Neural progenitor cell (in vitro differentiated cells): ENCODE measurements at regions not wholly inside any gene's neighbourhood (a gene's known extent, or its start where the extent isn't known, plus 50 kb on each side); places are given as distances from the start of the nearest gene placed in this dataset.

ENCODE experiments used
- DNase-seq: peaks from one replicate; pipeline ENCODE4 v3.0.0-alpha.2; 2016; ENCODE audit warnings: low spot score
- H2AFZ ChIP-seq: fragments of 200-600 bp; sonication (generic); replicated peaks from 2 replicates; pipeline ENCODE4 v1.6.1; 2016; ENCODE audit warnings: antibody characterized with exemption
- H3F3A ChIP-seq: fragments of 200-600 bp; sonication (generic); 2 replicates; pipeline ENCODE4 v1.6.1; 2016; ENCODE audit warnings: antibody characterized with exemption, low read depth
- H3K27ac ChIP-seq: fragments of 200-600 bp; sonication (generic); 2 replicates; pipeline ENCODE4 v1.5.1; 2016; ENCODE audit warnings: mild to moderate bottlenecking
- H3K27me3 ChIP-seq: fragments of 200-600 bp; sonication (generic); 2 replicates; pipeline ENCODE4 v1.6.1; 2016; ENCODE audit warnings: mild to moderate bottlenecking, moderate library complexity
- H3K36me3 ChIP-seq: fragments of 200-600 bp; sonication (generic); 2 replicates; pipeline ENCODE4 v1.5.1; 2016
- H3K4me1 ChIP-seq: fragments of 200-600 bp; sonication (generic); 2 replicates; pipeline ENCODE4 v1.6.1; 2016; ENCODE audit warnings: mixed run types
- H3K4me2 ChIP-seq: fragments of 200-600 bp; sonication (generic); 2 replicates; pipeline ENCODE4 v1.6.1; 2016
- H3K4me3 ChIP-seq: fragments of 200-600 bp; sonication (generic); 2 replicates; pipeline ENCODE4 v1.5.1; 2016
- H3K79me2 ChIP-seq: fragments of 200-600 bp; sonication (generic); 2 replicates; pipeline ENCODE4 v1.6.1; 2016; ENCODE audit warnings: low read depth
- H3K9ac ChIP-seq: fragments of 200-600 bp; sonication (generic); 2 replicates; pipeline ENCODE4 v1.6.1; 2016
- H3K9me3 ChIP-seq: fragments of 200-600 bp; sonication (generic); 2 replicates; pipeline ENCODE4 v1.5.1; 2016; ENCODE audit warnings: low read depth
- H4K20me1 ChIP-seq: fragments of 200-600 bp; sonication (generic); 2 replicates; pipeline ENCODE4 v1.6.1; 2016; ENCODE audit warnings: low read depth
- H3K27ac Mint-ChIP-seq: 3 replicates; pipeline ENCODE4 v1.8.0; 2021; ENCODE audit warnings: mixed read lengths
- H3K27me3 Mint-ChIP-seq: 2 replicates; pipeline ENCODE4 v1.8.0; 2022; ENCODE audit warnings: low read depth, mild to moderate bottlenecking, inconsistent platforms, moderate library complexity, mixed read lengths; ENCODE audit not compliant: insufficient read depth
- H3K36me3 Mint-ChIP-seq: 3 replicates; pipeline ENCODE4 v1.8.0; 2021; ENCODE audit warnings: mixed read lengths
- H3K4me1 Mint-ChIP-seq: 3 replicates; pipeline ENCODE4 v1.8.0; 2021; ENCODE audit warnings: mixed read lengths
- H3K4me3 Mint-ChIP-seq: 3 replicates; pipeline ENCODE4 v1.8.0; 2021; ENCODE audit warnings: mild to moderate bottlenecking, moderate library complexity, mixed read lengths
- H3K9me3 Mint-ChIP-seq: 3 replicates; pipeline ENCODE4 v1.8.0; 2020; ENCODE audit warnings: mixed read lengths
- CTCF ChIP-seq: fragments of 200-600 bp; sonication (generic); IDR thresholded peaks from 2 replicates; pipeline ENCODE4 v1.5.1; 2017; ENCODE audit warnings: antibody characterized with exemption, mild to moderate bottlenecking
- EZH2 ChIP-seq: fragments of 200-600 bp; sonication (generic); IDR thresholded peaks from 2 replicates; pipeline ENCODE4 v1.6.1; 2017; ENCODE audit warnings: antibody characterized with exemption, mild to moderate bottlenecking, moderate library complexity
- EZH2phosphoT487 ChIP-seq: fragments of 200-600 bp; sonication (generic); IDR thresholded peaks from 2 replicates; pipeline ENCODE4 v1.6.1; 2017; ENCODE audit warnings: antibody characterized with exemption

- no peaks in the 10 kb centered on the region for H3K79me2 ChIP-seq
- H3K9ac ChIP-seq, result no peak overlapping the region
- H2AFZ ChIP-seq, result no peak overlapping the region
- Mint-ChIP-seq H3K4me3 (no peak overlapping the region), H3K9me3 (peaks cover 9% of the 10 kb centered on the region), H3K27ac (no peak overlapping the region), H3K27me3 (peaks cover 5% of the 10 kb centered on the region), H3K4me1 (no peaks in the 10 kb centered on the region), H3K36me3 (no peaks in the 10 kb centered on the region)
- no peaks in the 10 kb centered on the region for H3F3A ChIP-seq
- no peak for DNase-seq
- peaks cover 3% of the 10 kb centered on the region for H3K9me3 ChIP-seq
- no peaks in the 10 kb centered on the region for H3K27me3 ChIP-seq
- H3K4me3 ChIP-seq, result no peak overlapping the region
- H3K4me1 ChIP-seq, result peaks cover 6% of the 10 kb centered on the region
- no peaks in the 10 kb centered on the region for H3K36me3 ChIP-seq
- H3K27ac ChIP-seq, result no peak overlapping the region
- TF ChIP-seq CTCF (no peak), EZH2 (no peak), EZH2phosphoT487 (no peak)
- no peaks in the 10 kb centered on the region for H4K20me1 ChIP-seq
- no peak overlapping the region for H3K4me2 ChIP-seq
Observed at GRCh38 chr17:13931111-13931526, 138.2 kb upstream of the COX10 start.

GRCh38 chr17:13931800-13932460, 137.4 kb upstream of the COX10 start:
- Histone ChIP-seq H3K27ac (no peak overlapping the region), H3K27me3 (no peaks in the 10 kb centered on the region), H4K20me1 (no peaks in the 10 kb centered on the region), H2AFZ (no peak overlapping the region), H3K4me3 (no peak overlapping the region), H3K36me3 (no peaks in the 10 kb centered on the region), H3K4me2 (no peak overlapping the region), H3K9me3 (peaks cover 3% of the 10 kb centered on the region), H3K9ac (no peak overlapping the region), H3K4me1 (peaks cover 6% of the 10 kb centered on the region), H3F3A (no peaks in the 10 kb centered on the region), H3K79me2 (no peaks in the 10 kb centered on the region)
- no peak for TF ChIP-seq CTCF
- no peak for TF ChIP-seq EZH2phosphoT487
- no peak for TF ChIP-seq EZH2
- Mint-ChIP-seq H3K4me1 (no peaks in the 10 kb centered on the region), H3K4me3 (no peak overlapping the region), H3K36me3 (no peaks in the 10 kb centered on the region), H3K27me3 (peaks cover 5% of the 10 kb centered on the region), H3K9me3 (peaks cover 9% of the 10 kb centered on the region), H3K27ac (no peak overlapping the region)
- no peak for DNase-seq

- Mint-ChIP-seq H3K36me3 (no peaks in the 10 kb centered on the region), H3K4me3 (no peak overlapping the region), H3K27me3 (peaks cover 3% of the 10 kb centered on the region), H3K27ac (no peak overlapping the region), H3K4me1 (no peaks in the 10 kb centered on the region), H3K9me3 (peaks cover 9% of the 10 kb centered on the region)
- H3K9me3 ChIP-seq, result peaks cover 3% of the 10 kb centered on the region
- H3F3A ChIP-seq, result no peaks in the 10 kb centered on the region
- H3K36me3 ChIP-seq, result no peaks in the 10 kb centered on the region
- H3K27me3 ChIP-seq, result no peaks in the 10 kb centered on the region
- no peak overlapping the region for H3K4me2 ChIP-seq
- no peaks in the 10 kb centered on the region for H3K4me1 ChIP-seq
- no peaks in the 10 kb centered on the region for H3K79me2 ChIP-seq
- H4K20me1 ChIP-seq, result no peaks in the 10 kb centered on the region
- H3K4me3 ChIP-seq, result no peak overlapping the region
- H3K9ac ChIP-seq, result no peak overlapping the region
- no peak overlapping the region for H3K27ac ChIP-seq
- H2AFZ ChIP-seq, result no peak overlapping the region
- TF ChIP-seq EZH2phosphoT487, result no peak
- TF ChIP-seq EZH2, result no peak
- DNase-seq, result no peak
Observed at GRCh38 chr17:13933441-13934276, 135.6 kb upstream of the COX10 start.

- no peaks in the 10 kb centered on the region for H3K27me3 ChIP-seq
- H3K9me3 ChIP-seq, result no peaks in the 10 kb centered on the region
- no peak overlapping the region for H3K27ac ChIP-seq
- H3K4me2 ChIP-seq, result no peak overlapping the region
- H3K9me3 Mint-ChIP-seq, result peaks cover 7% of the 10 kb centered on the region
- no peak for DNase-seq
- H3K36me3 Mint-ChIP-seq, result peaks cover 4% of the 10 kb centered on the region
- H2AFZ ChIP-seq, result no peak overlapping the region
- H3F3A ChIP-seq, result no peaks in the 10 kb centered on the region
- TF ChIP-seq EZH2 (no peak), CTCF (no peak), EZH2phosphoT487 (no peak)
- no peak overlapping the region for H3K4me3 Mint-ChIP-seq
- H3K9ac ChIP-seq, result no peak overlapping the region
- H3K36me3 ChIP-seq, result no peaks in the 10 kb centered on the region
- no peaks in the 10 kb centered on the region for H4K20me1 ChIP-seq
- H3K4me1 Mint-ChIP-seq, result no peaks in the 10 kb centered on the region
- H3K4me1 ChIP-seq, result no peaks in the 10 kb centered on the region
- H3K27me3 Mint-ChIP-seq, result no peaks in the 10 kb centered on the region
- H3K79me2 ChIP-seq, result no peaks in the 10 kb centered on the region
- no peak overlapping the region for H3K4me3 ChIP-seq
- no peak overlapping the region for H3K27ac Mint-ChIP-seq
Observed at GRCh38 chr17:13939222-13939621, 130.1 kb upstream of the COX10 start.
